ENCODE measurements at regions not wholly inside any gene's neighbourhood (a gene's known extent, or its start where the extent isn't known, plus 50 kb on each side); places are given as distances from the start of the nearest gene placed in this dataset.

GRCh38 chr4:102139132-102139573, 206.1 kb downstream of the SLC39A8 start:
- no peaks in the 10 kb centered on the region for H3K27me3 Mint-ChIP-seq (ENCODE audit: low read depth)
- no peaks in the 10 kb centered on the region for H3K9me3 Mint-ChIP-seq
- H3K4me1 Mint-ChIP-seq = no peaks in the 10 kb centered on the region
- no peaks in the 10 kb centered on the region for H3K36me3 Mint-ChIP-seq (ENCODE audit: low read depth)
- DNase-seq (ENCODE audit: low read depth, low spot score) = no peak
- TF ChIP-seq CTCF (conservative IDR thresholded peaks at IDR 0.05) = no peak
- H3K4me3 Mint-ChIP-seq = no peak overlapping the region
- H3K27ac Mint-ChIP-seq (ENCODE audit: unreplicated experiment) = no peak overlapping the region

- H3K27me3 Mint-ChIP-seq (ENCODE audit: low read depth) = no peaks in the 10 kb centered on the region
- H3K4me1 Mint-ChIP-seq = no peaks in the 10 kb centered on the region
Measured at GRCh38 chr4:102137217-102137616, 208.1 kb downstream of the SLC39A8 start.

GRCh38 chr4:102129810-102130209, 215.5 kb downstream of the SLC39A8 start:
- Mint-ChIP-seq H3K36me3 (ENCODE audit: low read depth) (no peaks in the 10 kb centered on the region), H3K4me3 (no peak overlapping the region)

More at GRCh38 chr4:102137217-102137616, 208.1 kb downstream of the SLC39A8 start:
- Mint-ChIP-seq H3K9me3 (no peaks in the 10 kb centered on the region), H3K4me3 (no peak overlapping the region), H3K27ac (ENCODE audit: unreplicated experiment) (no peak overlapping the region), H3K36me3 (ENCODE audit: low read depth) (no peaks in the 10 kb centered on the region)
- no peak for TF ChIP-seq CTCF (conservative IDR thresholded peaks at IDR 0.05)
- no peak for DNase-seq (ENCODE audit: low read depth, low spot score)

More at GRCh38 chr4:102129810-102130209, 215.5 kb downstream of the SLC39A8 start:
- H3K4me1 Mint-ChIP-seq = no peaks in the 10 kb centered on the region
- no peak overlapping the region for H3K27ac Mint-ChIP-seq (ENCODE audit: unreplicated experiment)
- no peaks in the 10 kb centered on the region for H3K27me3 Mint-ChIP-seq (ENCODE audit: low read depth)
- no peak for TF ChIP-seq CTCF (conservative IDR thresholded peaks at IDR 0.05)
- no peak for DNase-seq (ENCODE audit: low read depth, low spot score)
- no peaks in the 10 kb centered on the region for H3K9me3 Mint-ChIP-seq
